ENCODE measurements at regions not wholly inside any gene's neighbourhood (a gene's known extent, or its start where the extent isn't known, plus 50 kb on each side); places are given as distances from the start of the nearest gene placed in this dataset.
"Not testable (repeated sequence)": the region's sequence is repeated elsewhere in the genome, so short reads cannot be mapped to it uniquely, and the experiment has no call there.

DNA sequence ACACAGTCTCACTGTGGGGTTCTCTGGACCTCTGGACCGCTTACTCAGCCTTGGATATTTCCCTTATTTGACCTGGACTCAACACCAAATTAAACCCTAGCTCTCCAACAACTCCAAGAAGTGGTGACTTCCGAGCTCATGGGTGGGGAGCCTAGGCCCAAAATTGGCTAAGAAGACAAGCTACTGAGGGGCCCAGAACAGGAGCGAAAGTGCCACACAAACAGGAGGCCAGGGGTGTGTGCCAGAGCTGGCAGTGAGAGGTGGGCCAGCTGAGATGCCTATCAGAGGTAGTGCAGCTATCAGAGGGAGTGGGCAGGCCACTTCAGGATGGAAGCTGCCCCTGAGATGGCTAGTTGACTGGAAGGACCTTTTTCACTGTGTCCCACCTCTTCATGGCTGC, 151.1 kb upstream of the PRR20G start:
- H3K36me3 Mint-ChIP-seq (ENCODE audit: insufficient read depth): no peaks in the 10 kb centered on the region
- no peak for ATAC-seq (replicated peaks; ENCODE audit: extremely low read depth, poor library complexity, severe bottlenecking)
- no peak overlapping the region for H3K27ac Mint-ChIP-seq (ENCODE audit: low read depth)
- no peaks in the 10 kb centered on the region for H3K4me1 Mint-ChIP-seq
- no peaks in the 10 kb centered on the region for H3K9me3 Mint-ChIP-seq
- no peak for DNase-seq (ENCODE audit: low spot score in 2 of 2)
- H3K4me3 Mint-ChIP-seq: no peak overlapping the region
- peaks cover 20% of the 10 kb centered on the region for H3K27me3 Mint-ChIP-seq

- no peaks in the 10 kb centered on the region for H3K4me1 Mint-ChIP-seq
- no peaks in the 10 kb centered on the region for H3K9me3 Mint-ChIP-seq
- DNase-seq (ENCODE audit: low spot score in 2 of 2): no peak
- no peaks in the 10 kb centered on the region for H3K36me3 Mint-ChIP-seq (ENCODE audit: insufficient read depth)
- H3K27ac Mint-ChIP-seq (ENCODE audit: low read depth): no peak overlapping the region
- ATAC-seq (replicated peaks; ENCODE audit: extremely low read depth, poor library complexity, severe bottlenecking): no peak
- H3K4me3 Mint-ChIP-seq: no peak overlapping the region
- peaks cover 20% of the 10 kb centered on the region for H3K27me3 Mint-ChIP-seq
Observed at GRCh38 chr3:127438371-127438770, 150.5 kb upstream of the PRR20G start.

DNA sequence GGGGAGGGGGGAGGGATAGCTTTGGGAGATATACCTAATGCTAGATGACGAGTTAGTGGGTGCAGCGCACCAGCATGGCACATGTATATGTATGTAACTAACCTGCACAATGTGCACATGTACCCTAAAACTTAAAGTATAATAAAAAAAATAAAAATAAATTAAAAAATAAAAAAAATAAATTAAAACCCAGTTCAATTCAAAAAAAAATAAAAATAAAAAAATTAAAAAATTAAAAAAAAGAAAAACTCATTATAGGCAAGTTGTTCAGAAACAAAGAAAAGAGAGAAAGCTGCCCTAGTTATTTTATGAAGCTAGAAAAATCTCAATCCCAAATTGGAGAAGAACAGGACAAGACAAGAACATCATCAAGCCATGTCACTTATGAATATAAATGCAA, 147.5 kb upstream of the PRR20G start:
- not testable (repeated sequence) for H3K9me3 Mint-ChIP-seq; H3K4me1 Mint-ChIP-seq; H3K4me3 Mint-ChIP-seq; ATAC-seq (replicated peaks; ENCODE audit: extremely low read depth, poor library complexity, severe bottlenecking); H3K36me3 Mint-ChIP-seq (ENCODE audit: insufficient read depth); DNase-seq (ENCODE audit: low spot score in 2 of 2); H3K27ac Mint-ChIP-seq (ENCODE audit: low read depth)
- H3K27me3 Mint-ChIP-seq: peaks cover 31% of the 10 kb centered on the region

GRCh38 chr3:127431066-127431465, 143.2 kb upstream of the PRR20G start:
- H3K27me3 Mint-ChIP-seq: peaks cover 57% of the 10 kb centered on the region
- no peak for DNase-seq (ENCODE audit: low spot score in 2 of 2)

GRCh38 chr3:127428344-127428997, 140.6 kb upstream of the PRR20G start:
- Mint-ChIP-seq H3K4me3 (no peak overlapping the region), H3K27ac (ENCODE audit: low read depth) (no peak overlapping the region), H3K4me1 (no peaks in the 10 kb centered on the region), H3K9me3 (no peaks in the 10 kb centered on the region), H3K27me3 (peaks cover 83% of the 10 kb centered on the region), H3K36me3 (ENCODE audit: insufficient read depth) (no peaks in the 10 kb centered on the region)
- DNase-seq (ENCODE audit: low spot score in 2 of 2) (peak in 1 of 2 donors; percentile 1), ATAC-seq (replicated peaks; ENCODE audit: extremely low read depth, poor library complexity, severe bottlenecking) (no peak)

More at GRCh38 chr3:127431066-127431465, 143.2 kb upstream of the PRR20G start:
- Mint-ChIP-seq H3K9me3 (no peaks in the 10 kb centered on the region), H3K27ac (ENCODE audit: low read depth) (no peak overlapping the region), H3K36me3 (ENCODE audit: insufficient read depth) (no peaks in the 10 kb centered on the region), H3K4me1 (no peaks in the 10 kb centered on the region), H3K4me3 (no peak overlapping the region)
- no peak for ATAC-seq (replicated peaks; ENCODE audit: extremely low read depth, poor library complexity, severe bottlenecking)

DNA sequence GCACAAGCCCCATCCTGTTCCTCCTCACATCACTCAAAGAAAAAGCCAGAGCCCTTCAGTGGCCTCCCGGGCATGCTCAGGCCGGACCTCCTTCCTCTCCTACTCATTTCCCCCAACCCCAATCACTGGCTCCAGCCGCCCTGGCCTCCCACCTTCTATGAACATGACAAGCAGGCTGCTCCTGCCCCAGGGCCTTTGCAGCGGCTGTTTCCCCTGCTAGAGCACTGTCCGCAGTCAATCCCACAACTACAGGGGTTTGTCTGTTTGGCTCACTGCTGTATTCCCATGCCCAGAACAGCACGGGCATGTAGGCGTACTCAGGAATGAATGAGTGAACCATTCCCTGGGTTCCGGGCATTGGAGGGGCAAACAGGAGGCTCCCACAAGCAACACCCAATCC, 139.8 kb upstream of the PRR20G start:
- no peak overlapping the region for H3K4me3 Mint-ChIP-seq
- peaks cover 89% of the 10 kb centered on the region for H3K27me3 Mint-ChIP-seq
- H3K4me1 Mint-ChIP-seq: no peaks in the 10 kb centered on the region
- ATAC-seq (replicated peaks; ENCODE audit: extremely low read depth, poor library complexity, severe bottlenecking) (no peak), DNase-seq (ENCODE audit: low spot score in 2 of 2) (no peak)
- no peaks in the 10 kb centered on the region for H3K36me3 Mint-ChIP-seq (ENCODE audit: insufficient read depth)
- no peaks in the 10 kb centered on the region for H3K9me3 Mint-ChIP-seq
- H3K27ac Mint-ChIP-seq (ENCODE audit: low read depth): no peak overlapping the region

DNA sequence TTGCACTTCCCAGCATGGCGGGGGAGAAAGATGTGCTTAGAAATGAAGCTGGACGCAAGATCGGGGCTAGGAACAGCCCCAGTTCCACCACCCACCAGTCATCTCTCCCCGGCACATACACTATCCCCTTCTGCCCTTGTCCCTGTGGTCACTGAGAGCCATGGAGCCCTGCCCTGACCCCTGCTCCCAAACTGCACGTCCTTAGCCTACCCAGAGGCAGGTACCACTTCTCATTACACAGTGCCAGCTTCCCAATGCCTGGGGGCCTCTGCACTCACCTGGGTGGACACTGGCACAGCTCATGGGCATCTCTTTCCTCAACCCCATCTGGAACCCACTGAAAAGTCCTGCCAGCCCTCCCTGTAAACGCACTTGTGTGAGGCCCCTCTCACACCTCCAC, 139.3 kb upstream of the PRR20G start:
- Mint-ChIP-seq H3K27ac (ENCODE audit: low read depth) (no peak overlapping the region), H3K4me3 (no peak overlapping the region), H3K36me3 (ENCODE audit: insufficient read depth) (no peaks in the 10 kb centered on the region), H3K9me3 (no peaks in the 10 kb centered on the region), H3K27me3 (peaks cover 91% of the 10 kb centered on the region), H3K4me1 (no peaks in the 10 kb centered on the region)
- DNase-seq (ENCODE audit: low spot score in 2 of 2) (no peak), ATAC-seq (replicated peaks; ENCODE audit: extremely low read depth, poor library complexity, severe bottlenecking) (no peak)

- Mint-ChIP-seq H3K9me3 (no peaks in the 10 kb centered on the region), H3K4me1 (no peaks in the 10 kb centered on the region), H3K4me3 (no peak overlapping the region), H3K36me3 (ENCODE audit: insufficient read depth) (no peaks in the 10 kb centered on the region), H3K27ac (ENCODE audit: low read depth) (no peak overlapping the region), H3K27me3 (peaks cover 90% of the 10 kb centered on the region)
- DNase-seq (ENCODE audit: low spot score in 2 of 2) (no peak), ATAC-seq (replicated peaks; ENCODE audit: extremely low read depth, poor library complexity, severe bottlenecking) (no peak)
Observed at GRCh38 chr3:127426444-127427153, 138.8 kb upstream of the PRR20G start.

- DNase-seq (ENCODE audit: low spot score in 2 of 2) (no peak), ATAC-seq (replicated peaks; ENCODE audit: extremely low read depth, poor library complexity, severe bottlenecking) (no peak)
- Mint-ChIP-seq H3K27me3 (peaks cover 82% of the 10 kb centered on the region), H3K4me3 (no peak overlapping the region), H3K4me1 (no peaks in the 10 kb centered on the region), H3K27ac (ENCODE audit: low read depth) (no peak overlapping the region), H3K9me3 (no peaks in the 10 kb centered on the region), H3K36me3 (ENCODE audit: insufficient read depth) (no peaks in the 10 kb centered on the region)
Observed at GRCh38 chr3:127425505-127426443, 137.9 kb upstream of the PRR20G start.

DNA sequence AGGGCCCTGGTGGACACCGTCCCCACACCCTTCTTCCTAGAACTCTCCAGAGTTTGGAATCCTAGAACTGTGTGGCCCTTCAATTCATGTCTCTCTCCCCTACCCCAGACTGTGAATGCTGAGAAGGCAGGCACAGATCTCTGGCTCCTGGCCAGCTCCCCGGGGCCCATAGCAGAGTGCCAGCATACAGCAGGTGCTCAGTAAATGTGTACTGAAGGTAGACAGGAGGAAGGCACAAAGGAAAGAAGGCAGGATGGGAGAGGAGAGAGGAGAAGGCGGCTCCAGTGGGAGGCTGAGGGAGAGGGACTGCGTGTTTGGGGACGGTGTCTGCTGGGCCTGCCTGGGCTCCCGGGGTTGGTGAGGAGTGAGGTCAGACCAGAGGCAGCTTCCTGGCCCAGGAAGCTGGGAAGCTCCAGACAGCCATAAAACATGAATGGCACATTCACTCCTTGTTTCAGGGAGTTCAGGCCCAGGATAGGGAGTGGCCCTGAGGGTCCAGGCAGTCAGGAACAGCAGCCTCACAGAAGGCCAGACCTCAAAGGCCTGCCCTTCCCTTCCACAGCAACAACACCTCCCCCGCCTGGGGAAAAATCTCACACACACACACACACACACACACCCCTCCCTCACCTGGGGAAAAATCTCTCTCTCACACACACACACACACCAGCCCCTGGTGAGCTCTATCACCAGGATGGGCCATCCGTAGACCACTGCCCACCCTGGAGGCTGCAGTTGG, 137.1 kb upstream of the PRR20G start:
- Mint-ChIP-seq H3K36me3 (ENCODE audit: insufficient read depth) (no peaks in the 10 kb centered on the region), H3K27ac (ENCODE audit: low read depth) (no peak overlapping the region), H3K27me3 (peaks cover 79% of the 10 kb centered on the region), H3K4me1 (no peaks in the 10 kb centered on the region), H3K4me3 (no peak overlapping the region), H3K9me3 (no peaks in the 10 kb centered on the region)
- no peak for DNase-seq (ENCODE audit: low spot score in 2 of 2)
- no peak for ATAC-seq (replicated peaks; ENCODE audit: extremely low read depth, poor library complexity, severe bottlenecking)

GRCh38 chr3:127423856-127424765, 136.3 kb upstream of the PRR20G start:
- peaks cover 80% of the 10 kb centered on the region for H3K27me3 Mint-ChIP-seq
- DNase-seq (ENCODE audit: low spot score in 2 of 2): no peak
- H3K36me3 Mint-ChIP-seq (ENCODE audit: insufficient read depth): no peaks in the 10 kb centered on the region
- H3K4me1 Mint-ChIP-seq: no peaks in the 10 kb centered on the region
- H3K4me3 Mint-ChIP-seq: no peak overlapping the region
- ATAC-seq (replicated peaks; ENCODE audit: extremely low read depth, poor library complexity, severe bottlenecking): no peak
- no peaks in the 10 kb centered on the region for H3K9me3 Mint-ChIP-seq
- H3K27ac Mint-ChIP-seq (ENCODE audit: low read depth): no peak overlapping the region

Measured in central memory CD8-positive, alpha-beta T cell (primary cell).